Keratinocyte (primary cell): ENCODE measurements at regions not wholly inside any gene's neighbourhood (a gene's known extent, or its start where the extent isn't known, plus 50 kb on each side); places are given as distances from the start of the nearest gene placed in this dataset.
A peak's percentile ranks its signal among the peaks of the same experiment; 100 is the strongest.

ENCODE experiments used
- DNase-seq: peaks from one replicate; pipeline ENCODE4 v3.0.0-alpha.2; 2011; ENCODE audit warnings: low read depth, missing footprints, low spot score
- FAIRE-seq: peaks from 2 replicates; lab custom pipeline; 2011; peaks lifted over from hg19 to GRCh38; lab: Jason Lieb, UNC
- H2AFZ ChIP-seq: 2 replicates; pipeline ENCODE4 v1.6.0; 2012; ENCODE audit warnings: low read length, control low read depth, inconsistent platforms; ENCODE audit not compliant: control insufficient read depth
- H3K27ac ChIP-seq: 2 replicates; pipeline ENCODE4 v1.5.1; 2011; ENCODE audit warnings: low read length; ENCODE audit not compliant: control insufficient read depth, insufficient read depth
- H3K27me3 ChIP-seq: 3 replicates; pipeline ENCODE4 v1.6.0; 2011; ENCODE audit warnings: low read length; ENCODE audit not compliant: control insufficient read depth, insufficient read depth; ENCODE audit errors: extremely low read depth
- H3K36me3 ChIP-seq, 2 experiments: 2 replicates in 1 of 2; 3 replicates in 1 of 2; pipeline ENCODE4 v1.5.1; 2011; ENCODE audit warnings: low read length in 2 of 2, mild to moderate bottlenecking in 1 of 2; ENCODE audit not compliant: control insufficient read depth in 2 of 2, insufficient read depth in 2 of 2; ENCODE audit errors: extremely low read depth in 1 of 2
- H3K4me1 ChIP-seq: 3 replicates; pipeline ENCODE4 v1.5.1; 2011; ENCODE audit warnings: low read length; ENCODE audit not compliant: control insufficient read depth, insufficient read depth; ENCODE audit errors: extremely low read depth
- H3K4me2 ChIP-seq: 3 replicates; pipeline ENCODE4 v1.6.0; 2011; ENCODE audit warnings: low read depth, low read length; ENCODE audit not compliant: control insufficient read depth, insufficient read depth; ENCODE audit errors: extremely low read depth
- H3K4me3 ChIP-seq, 3 experiments: fragments of 200-600 bp in 1 of 3; sonication (generic) in 1 of 3; 2 replicates in 2 of 3; 3 replicates in 1 of 3; pipeline ENCODE4 v1.5.1; 2011 to 2016; ENCODE audit warnings: low read length in 3 of 3, mild to moderate bottlenecking in 3 of 3, control low read depth in 2 of 3, inconsistent platforms in 1 of 3, low read depth in 1 of 3, mixed read lengths in 1 of 3, mixed run types in 1 of 3, moderate library complexity in 1 of 3; ENCODE audit not compliant: control insufficient read depth in 2 of 3, insufficient read depth in 2 of 3; ENCODE audit errors: extremely low read depth in 1 of 3
- H3K79me2 ChIP-seq: 2 replicates; pipeline ENCODE4 v1.6.0; 2012; ENCODE audit warnings: low read length; ENCODE audit not compliant: control insufficient read depth, insufficient read depth
- H3K9ac ChIP-seq: 3 replicates; pipeline ENCODE4 v1.6.0; 2011; ENCODE audit warnings: low read length; ENCODE audit not compliant: control insufficient read depth, insufficient read depth; ENCODE audit errors: extremely low read depth
- H3K9me1 ChIP-seq: 3 replicates; pipeline ENCODE4 v1.6.0; 2011; ENCODE audit warnings: low read length; ENCODE audit not compliant: control insufficient read depth, insufficient read depth; ENCODE audit errors: extremely low read depth
- H3K9me3 ChIP-seq: 2 replicates; pipeline ENCODE4 v1.5.1; 2012; ENCODE audit warnings: low read depth, low read length; ENCODE audit not compliant: control insufficient read depth
- H4K20me1 ChIP-seq: 3 replicates; pipeline ENCODE4 v1.6.0; 2011; ENCODE audit warnings: low read length; ENCODE audit not compliant: control insufficient read depth, insufficient read depth; ENCODE audit errors: extremely low read depth
- EZH2 ChIP-seq: IDR thresholded peaks from one replicate; pipeline ENCODE4 v1.6.1; 2012; ENCODE audit warnings: inconsistent platforms, mild to moderate bottlenecking, low read length, moderate library complexity
- dilution Hi-C: fragments of 300-500 bp; cut with MboI; formaldehyde crosslinking; loops from one replicate; pipeline ENCODE4 v1.7.0; 2020; ENCODE audit warnings: low sequenced_read_pairs; ENCODE audit not compliant: extremely low pct_ligation_motif_present
- TF ChIP-seq, protein P1 (sequence below), 3 experiments: IDR thresholded peaks in 1 of 3; conservative IDR thresholded peaks in 1 of 3; optimal IDR thresholded peaks in 1 of 3; 2 replicates in 2 of 3; 3 replicates in 1 of 3; pipeline versions ENCODE3 to v1.5.1; 2011; ENCODE audit warnings: low read length in 3 of 3, mild to moderate bottlenecking in 3 of 3, moderate library complexity in 2 of 3, control low read depth in 1 of 3, inconsistent platforms in 1 of 3; ENCODE audit not compliant: insufficient read depth in 2 of 3; ENCODE audit errors: extremely low read depth in 1 of 3

DNA sequence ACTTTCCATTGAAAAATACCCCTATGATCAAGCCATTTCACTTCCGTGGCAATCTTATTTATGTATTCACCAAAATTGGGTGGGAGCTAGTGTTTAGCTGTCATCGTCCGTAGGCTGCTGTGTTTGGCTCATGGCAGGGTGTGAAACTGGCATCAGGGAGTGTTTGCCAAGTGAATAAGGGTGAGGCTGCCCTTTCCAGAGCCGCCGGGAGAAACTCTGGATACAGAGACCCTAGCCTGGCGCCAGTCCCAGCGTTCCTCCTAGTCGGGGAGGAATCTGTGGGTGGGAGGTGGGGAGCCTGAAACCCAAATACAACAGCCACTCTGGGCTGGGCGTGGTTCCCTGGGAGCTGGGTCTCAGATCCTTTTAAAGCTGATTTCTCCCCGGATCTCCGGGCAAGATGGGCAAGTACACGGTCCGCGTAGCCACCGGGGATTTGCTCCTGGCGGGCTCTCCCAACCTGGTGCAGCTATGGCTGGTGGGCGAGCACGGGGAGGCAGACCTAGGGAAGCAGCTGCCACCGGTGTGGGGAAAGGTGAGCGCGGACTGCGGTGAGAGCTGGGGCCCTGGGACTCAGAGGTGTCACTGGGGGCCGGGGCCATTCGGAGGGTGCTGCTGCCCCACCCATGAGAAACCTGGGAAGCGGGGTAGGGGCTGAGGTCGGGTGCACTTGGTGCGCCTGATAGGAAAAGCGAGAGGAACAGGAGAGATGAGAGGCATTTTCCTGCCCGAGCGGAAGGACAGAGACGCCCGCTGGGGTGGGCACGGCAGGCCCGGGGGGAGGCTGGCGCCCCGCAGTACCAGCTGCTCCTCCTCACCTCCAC lies 62.1 kb upstream of the TEKT1 start:
- TF ChIP-seq EZH2 = no peak
- TF ChIP-seq, protein P1, sequence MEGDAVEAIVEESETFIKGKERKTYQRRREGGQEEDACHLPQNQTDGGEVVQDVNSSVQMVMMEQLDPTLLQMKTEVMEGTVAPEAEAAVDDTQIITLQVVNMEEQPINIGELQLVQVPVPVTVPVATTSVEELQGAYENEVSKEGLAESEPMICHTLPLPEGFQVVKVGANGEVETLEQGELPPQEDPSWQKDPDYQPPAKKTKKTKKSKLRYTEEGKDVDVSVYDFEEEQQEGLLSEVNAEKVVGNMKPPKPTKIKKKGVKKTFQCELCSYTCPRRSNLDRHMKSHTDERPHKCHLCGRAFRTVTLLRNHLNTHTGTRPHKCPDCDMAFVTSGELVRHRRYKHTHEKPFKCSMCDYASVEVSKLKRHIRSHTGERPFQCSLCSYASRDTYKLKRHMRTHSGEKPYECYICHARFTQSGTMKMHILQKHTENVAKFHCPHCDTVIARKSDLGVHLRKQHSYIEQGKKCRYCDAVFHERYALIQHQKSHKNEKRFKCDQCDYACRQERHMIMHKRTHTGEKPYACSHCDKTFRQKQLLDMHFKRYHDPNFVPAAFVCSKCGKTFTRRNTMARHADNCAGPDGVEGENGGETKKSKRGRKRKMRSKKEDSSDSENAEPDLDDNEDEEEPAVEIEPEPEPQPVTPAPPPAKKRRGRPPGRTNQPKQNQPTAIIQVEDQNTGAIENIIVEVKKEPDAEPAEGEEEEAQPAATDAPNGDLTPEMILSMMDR (optimal IDR thresholded peaks at IDR 0.05 in 1 of 3, IDR thresholded peaks at IDR 0.05 in 1 of 3, conservative IDR thresholded peaks at IDR 0.05 in 1 of 3; ENCODE audit: extremely low read depth in 1 of 3, insufficient read depth in 2 of 3, low read length in 3 of 3) = no peak
- Histone ChIP-seq H3K4me3 (peak overlapping the region; percentile 11 to 59 (median 25)), H3K9ac (peak overlapping the region; percentile 48), H3K79me2 (no peaks in the 10 kb centered on the region), H2AFZ (peak overlapping the region; percentile 4), H3K36me3 (peaks cover 2 to 3% of the 10 kb centered on the region in 2 experiments), H3K27ac (no peak overlapping the region), H3K9me3 (no peaks in the 10 kb centered on the region), H3K27me3 (peaks cover 11% of the 10 kb centered on the region), H3K4me2 (peak overlapping the region; percentile 83), H3K4me1 (peaks cover 11% of the 10 kb centered on the region), H4K20me1 (no peaks in the 10 kb centered on the region), H3K9me1 (no peaks in the 10 kb centered on the region)
- dilution Hi-C loops = no loop called here
- DNase-seq (no peak), FAIRE-seq (no peak)

GRCh38 chr17:6894206-6894528 lies 62.6 kb upstream of the TEKT1 start:
- FAIRE-seq (no peak), DNase-seq (no peak)
- Histone ChIP-seq H3K79me2 (no peaks in the 10 kb centered on the region), H4K20me1 (no peaks in the 10 kb centered on the region), H3K9ac (peak overlapping the region; percentile 48), H3K27ac (no peak overlapping the region), H3K27me3 (peaks cover 11% of the 10 kb centered on the region), H3K4me2 (peak overlapping the region; percentile 83), H3K4me1 (peaks cover 11% of the 10 kb centered on the region), H3K4me3 (peak overlapping the region; percentile 11 to 59 (median 25)), H3K9me3 (no peaks in the 10 kb centered on the region), H3K9me1 (no peaks in the 10 kb centered on the region), H2AFZ (peak overlapping the region; percentile 4), H3K36me3 (peaks cover 2 to 8% of the 10 kb centered on the region in 2 experiments)
- dilution Hi-C loops = no loop called here
- TF ChIP-seq, protein P1 (optimal IDR thresholded peaks at IDR 0.05 in 1 of 3, IDR thresholded peaks at IDR 0.05 in 1 of 3, conservative IDR thresholded peaks at IDR 0.05 in 1 of 3; ENCODE audit: extremely low read depth in 1 of 3, insufficient read depth in 2 of 3, low read length in 3 of 3) = peak; percentile 85 to 95 (median 94)
- no peak for TF ChIP-seq EZH2
